DOHH2 (cell line): ENCODE measurements at regions not wholly inside any gene's neighbourhood (a gene's known extent, or its start where the extent isn't known, plus 50 kb on each side); places are given as distances from the start of the nearest gene placed in this dataset.

ENCODE experiments used
- CTCF ChIP-seq: fragments of 200-600 bp; sonication (generic); IDR thresholded peaks from one replicate; pipeline ENCODE4 v1.5.1; 2014; ENCODE audit warnings: antibody characterized with exemption, mild to moderate bottlenecking, low read depth, low read length; ENCODE audit not compliant: poor library complexity, severe bottlenecking
- EZH2phosphoT487 ChIP-seq: fragments of 200-600 bp; sonication (generic); IDR thresholded peaks from 2 replicates; pipeline ENCODE4 v1.6.1; 2017; ENCODE audit warnings: borderline replicate concordance, mild to moderate bottlenecking, antibody characterized with exemption, low read length, moderate library complexity, mixed read lengths

- TF ChIP-seq CTCF (no peak), EZH2phosphoT487 (no peak)
Measured at GRCh38 chr2:136323195-136323594, 205.2 kb upstream of the CXCR4 start.
